Panc1 (cell line): ENCODE measurements at regions not wholly inside any gene's neighbourhood (a gene's known extent, or its start where the extent isn't known, plus 50 kb on each side); places are given as distances from the start of the nearest gene placed in this dataset.

Experiments
- ATAC-seq: fragments of 200-7000 bp; cut with Tn5 transposase; 2 replicates; pipeline ENCODE4 v1.9.1; 2020; ENCODE audit warnings: mild to moderate bottlenecking, moderate library complexity
- BruUV-seq: library from RNA; stranded (reverse); fragments of 400-500 nt; replicated peaks from 2 replicates; lab custom pipeline; 2021; lab: Mats Ljungman, UMichigan
- CTCF ChIA-PET: fragments of 300-600 bp; sonication (Branson Sonifier 250); formaldehyde crosslinking; loops from one replicate; lab custom pipeline; 2022; ENCODE audit warnings: antibody characterized with exemption; lab: Charles Lee
- POLR2A ChIA-PET: fragments of 300-600 bp; sonication (Branson Sonifier 250); formaldehyde crosslinking; loops from one replicate; lab custom pipeline; 2022; ENCODE audit warnings: antibody characterized with exemption; lab: Charles Lee
- DNase-seq: peaks from one replicate; pipeline ENCODE4 v3.0.0-alpha.2; 2010; ENCODE audit warnings: low read depth, low spot score
- H3K27ac ChIP-seq: 2 replicates; pipeline ENCODE4 v1.5.1; 2011; ENCODE audit warnings: mild to moderate bottlenecking, low read length, inconsistent platforms
- H3K27me3 ChIP-seq: fragments of 200-500 bp; sonication (Bioruptor generic); 2 replicates; pipeline ENCODE4 v1.6.0; 2014; ENCODE audit warnings: low read length, inconsistent platforms; ENCODE audit not compliant: control insufficient read depth, insufficient read depth
- H3K36me3 ChIP-seq: fragments of 200-500 bp; sonication (Bioruptor generic); 2 replicates; pipeline ENCODE4 v1.5.1; 2014; ENCODE audit warnings: inconsistent platforms, mild to moderate bottlenecking, low read length, moderate library complexity; ENCODE audit not compliant: control insufficient read depth, insufficient read depth
- H3K4me1 ChIP-seq: 2 replicates; pipeline ENCODE4 v1.5.1; 2011; ENCODE audit warnings: inconsistent platforms, mild to moderate bottlenecking, low read length, moderate library complexity; ENCODE audit not compliant: control insufficient read depth, insufficient read depth
- H3K4me3 ChIP-seq, 2 experiments: 2 replicates each; pipeline ENCODE4 v1.5.1; 2011 to 2012; ENCODE audit warnings: low read depth in 2 of 2, low read length in 2 of 2, mild to moderate bottlenecking in 2 of 2, inconsistent platforms in 1 of 2, moderate library complexity in 1 of 2
- H3K9me3 ChIP-seq: fragments of 200-500 bp; sonication (Bioruptor generic); 2 replicates; pipeline ENCODE4 v1.5.1; 2014; ENCODE audit warnings: low read depth, mild to moderate bottlenecking, inconsistent platforms, low read length, moderate library complexity; ENCODE audit not compliant: control insufficient read depth, insufficient read depth
- CTCF ChIP-seq: fragments of 450-650 bp; IDR thresholded peaks from 2 replicates; pipeline ENCODE4 v1.5.1; 2017; ENCODE audit warnings: mild to moderate bottlenecking
- POLR2AphosphoS5 ChIP-seq: IDR thresholded peaks from 2 replicates; pipeline ENCODE4 v1.6.1; 2012; ENCODE audit warnings: mild to moderate bottlenecking, low read depth, low read length, moderate library complexity
- SIN3A ChIP-seq: IDR thresholded peaks from 2 replicates; pipeline ENCODE4 v1.6.1; 2012; ENCODE audit warnings: low read depth, mild to moderate bottlenecking, low read length, moderate library complexity, borderline replicate concordance; ENCODE audit not compliant: insufficient read depth
- TCF7L2 ChIP-seq: IDR thresholded peaks from 2 replicates; pipeline ENCODE4 v1.6.1; 2011; ENCODE audit warnings: mild to moderate bottlenecking, low read depth, low read length, inconsistent platforms
- in situ Hi-C: cut with HindIII; loops from 2 replicates; pipeline ENCODE4 v1.10.0; 2016; ENCODE audit warnings: low sequenced_read_pairs, low pct_unique_long_range_greater_than_20kb
- intact Hi-C: fragments of 100-400 bp; cut with micrococcal nuclease; formaldehyde crosslinking; loops from one replicate; pipeline ENCODE4 v1.10.0; 2022; ENCODE audit not compliant: unreplicated experiment
- TF ChIP-seq, protein P1 (sequence below), 2 experiments: IDR thresholded peaks; 2 replicates each; pipeline ENCODE4 v1.6.1; 2011 to 2012; ENCODE audit warnings: low read depth in 2 of 2, control low read depth in 1 of 2, low read length in 1 of 2, mild to moderate bottlenecking in 1 of 2, moderate library complexity in 1 of 2; ENCODE audit not compliant: insufficient read depth in 1 of 2

DNA sequence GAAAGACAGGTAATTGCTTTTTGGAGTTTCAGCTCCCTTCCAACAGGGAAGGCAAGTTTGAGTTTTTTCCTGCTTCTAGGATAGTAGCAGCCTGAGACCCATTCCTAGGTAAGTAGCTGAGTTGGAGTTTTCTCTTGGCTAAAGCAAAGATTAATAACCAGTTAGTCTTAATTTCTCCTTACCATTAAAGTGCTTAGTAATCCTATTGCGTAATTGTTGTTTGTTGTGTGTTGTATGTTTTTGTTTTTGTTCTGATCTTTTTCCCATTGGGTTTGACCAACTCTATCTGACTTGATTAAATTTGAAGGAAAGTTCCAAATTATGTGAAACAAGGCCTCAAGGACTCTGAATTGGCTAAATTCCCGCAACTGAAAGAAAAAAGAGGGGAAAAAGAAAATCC is 83.5 kb downstream of the TBX22 start:
- no peaks in the 10 kb centered on the region for H3K27me3 ChIP-seq
- intact Hi-C loops: no loop called here
- no peak overlapping the region for H3K4me3 ChIP-seq
- POLR2A ChIA-PET: no interaction called here
- BruUV-seq: no TSS peak
- no peaks in the 10 kb centered on the region for H3K9me3 ChIP-seq
- DNase-seq (no peak), ATAC-seq (no peak)
- CTCF ChIA-PET: no interaction called here
- in situ Hi-C loops: no loop called here
- H3K4me1 ChIP-seq: no peaks in the 10 kb centered on the region
- H3K27ac ChIP-seq: no peak overlapping the region
- TF ChIP-seq, protein P1, sequence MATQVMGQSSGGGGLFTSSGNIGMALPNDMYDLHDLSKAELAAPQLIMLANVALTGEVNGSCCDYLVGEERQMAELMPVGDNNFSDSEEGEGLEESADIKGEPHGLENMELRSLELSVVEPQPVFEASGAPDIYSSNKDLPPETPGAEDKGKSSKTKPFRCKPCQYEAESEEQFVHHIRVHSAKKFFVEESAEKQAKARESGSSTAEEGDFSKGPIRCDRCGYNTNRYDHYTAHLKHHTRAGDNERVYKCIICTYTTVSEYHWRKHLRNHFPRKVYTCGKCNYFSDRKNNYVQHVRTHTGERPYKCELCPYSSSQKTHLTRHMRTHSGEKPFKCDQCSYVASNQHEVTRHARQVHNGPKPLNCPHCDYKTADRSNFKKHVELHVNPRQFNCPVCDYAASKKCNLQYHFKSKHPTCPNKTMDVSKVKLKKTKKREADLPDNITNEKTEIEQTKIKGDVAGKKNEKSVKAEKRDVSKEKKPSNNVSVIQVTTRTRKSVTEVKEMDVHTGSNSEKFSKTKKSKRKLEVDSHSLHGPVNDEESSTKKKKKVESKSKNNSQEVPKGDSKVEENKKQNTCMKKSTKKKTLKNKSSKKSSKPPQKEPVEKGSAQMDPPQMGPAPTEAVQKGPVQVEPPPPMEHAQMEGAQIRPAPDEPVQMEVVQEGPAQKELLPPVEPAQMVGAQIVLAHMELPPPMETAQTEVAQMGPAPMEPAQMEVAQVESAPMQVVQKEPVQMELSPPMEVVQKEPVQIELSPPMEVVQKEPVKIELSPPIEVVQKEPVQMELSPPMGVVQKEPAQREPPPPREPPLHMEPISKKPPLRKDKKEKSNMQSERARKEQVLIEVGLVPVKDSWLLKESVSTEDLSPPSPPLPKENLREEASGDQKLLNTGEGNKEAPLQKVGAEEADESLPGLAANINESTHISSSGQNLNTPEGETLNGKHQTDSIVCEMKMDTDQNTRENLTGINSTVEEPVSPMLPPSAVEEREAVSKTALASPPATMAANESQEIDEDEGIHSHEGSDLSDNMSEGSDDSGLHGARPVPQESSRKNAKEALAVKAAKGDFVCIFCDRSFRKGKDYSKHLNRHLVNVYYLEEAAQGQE (IDR thresholded peaks at IDR 0.05; ENCODE audit: insufficient read depth in 1 of 2, low read depth in 2 of 2, low read length in 1 of 2): no peak
- TF ChIP-seq CTCF: no peak
- TF ChIP-seq TCF7L2: no peak
- TF ChIP-seq POLR2AphosphoS5: no peak
- TF ChIP-seq SIN3A: no peak
- no peaks in the 10 kb centered on the region for H3K36me3 ChIP-seq

- DNase-seq: no peak
- Histone ChIP-seq H3K4me3 (no peak overlapping the region), H3K9me3 (no peaks in the 10 kb centered on the region), H3K27ac (no peak overlapping the region), H3K4me1 (no peaks in the 10 kb centered on the region), H3K36me3 (no peaks in the 10 kb centered on the region), H3K27me3 (no peaks in the 10 kb centered on the region)
- POLR2A ChIA-PET: no interaction called here
- no peak for ATAC-seq
- intact Hi-C loops: no loop called here
- TF ChIP-seq CTCF: no peak
- no peak for TF ChIP-seq SIN3A
- TF ChIP-seq TCF7L2: no peak
- no peak for TF ChIP-seq POLR2AphosphoS5
- TF ChIP-seq, protein P1 (IDR thresholded peaks at IDR 0.05; ENCODE audit: insufficient read depth in 1 of 2, low read depth in 2 of 2, low read length in 1 of 2): no peak
- BruUV-seq: no TSS peak
- in situ Hi-C loops: no loop called here
- CTCF ChIA-PET: no interaction called here
These were observed 105.8 kb downstream of the TBX22 start for GRCh38 chrX:80120335-80120734.
